ENCODE measurements at regions not wholly inside any gene's neighbourhood (a gene's known extent, or its start where the extent isn't known, plus 50 kb on each side); places are given as distances from the start of the nearest gene placed in this dataset.
A peak's percentile ranks its signal among the peaks of the same experiment; 100 is the strongest.
"Not testable (repeated sequence)": the region's sequence is repeated elsewhere in the genome, so short reads cannot be mapped to it uniquely, and the experiment has no call there.

- DNase-seq: no peak
These were observed 1094.8 kb downstream of the SUCLG1 start for GRCh38 chr2:83364264-83364663.

- DNase-seq: not testable (repeated sequence)
These were observed 1095.9 kb downstream of the SUCLG1 start for GRCh38 chr2:83363138-83363537.

GRCh38 chr2:83359336-83359735 lies 1099.7 kb downstream of the SUCLG1 start:
- DNase-seq: no peak

- peak; percentile 2 for DNase-seq
These were observed 1116.2 kb downstream of the SUCLG1 start for GRCh38 chr2:83342860-83343329.

GRCh38 chr2:83340424-83340823 lies 1118.7 kb downstream of the SUCLG1 start:
- no peak for DNase-seq

GRCh38 chr2:83339942-83340341 lies 1119.1 kb downstream of the SUCLG1 start:
- DNase-seq: not testable (repeated sequence)

GRCh38 chr2:83331810-83332209 lies 1127.3 kb downstream of the SUCLG1 start:
- DNase-seq: no peak

- DNase-seq: no peak
These were observed 1136.0 kb downstream of the SUCLG1 start for GRCh38 chr2:83323038-83323437.

GRCh38 chr2:83320053-83320452 lies 1139.0 kb downstream of the SUCLG1 start:
- DNase-seq: no peak

GRCh38 chr2:83305758-83306378 lies 1153.2 kb downstream of the SUCLG1 start:
- DNase-seq: no peak

- DNase-seq: no peak
These were observed 1168.0 kb downstream of the SUCLG1 start for GRCh38 chr2:83291083-83291482.

- no peak for DNase-seq
These were observed 1176.2 kb downstream of the SUCLG1 start for GRCh38 chr2:83282841-83283240.

- no peak for DNase-seq
These were observed 1176.9 kb downstream of the SUCLG1 start for GRCh38 chr2:83282043-83282795.

- no peak for DNase-seq
These were observed 1178.7 kb downstream of the SUCLG1 start for GRCh38 chr2:83280391-83280790.

- no peak for DNase-seq
These were observed 1185.8 kb downstream of the SUCLG1 start for GRCh38 chr2:83273322-83273721.

GRCh38 chr2:83261591-83262136 lies 1197.4 kb downstream of the SUCLG1 start:
- DNase-seq: no peak

GRCh38 chr2:83253848-83254247 lies 1205.2 kb downstream of the SUCLG1 start:
- no peak for DNase-seq

- DNase-seq: no peak
These were observed 1207.7 kb downstream of the SUCLG1 start for GRCh38 chr2:83251321-83251872.

GRCh38 chr2:83245806-83246537 lies 1213.1 kb downstream of the SUCLG1 start:
- DNase-seq: not testable (repeated sequence)

GRCh38 chr2:83240611-83241010 lies 1218.5 kb downstream of the SUCLG1 start:
- no peak for DNase-seq

GRCh38 chr2:83238111-83238510 lies 1221.0 kb downstream of the SUCLG1 start:
- DNase-seq: no peak

GRCh38 chr2:83234246-83234645 lies 1224.8 kb downstream of the SUCLG1 start:
- no peak for DNase-seq

GRCh38 chr2:83233781-83234180 lies 1225.3 kb downstream of the SUCLG1 start:
- no peak for DNase-seq
